ENCODE measurements at regions not wholly inside any gene's neighbourhood (a gene's known extent, or its start where the extent isn't known, plus 50 kb on each side); places are given as distances from the start of the nearest gene placed in this dataset.

DNA sequence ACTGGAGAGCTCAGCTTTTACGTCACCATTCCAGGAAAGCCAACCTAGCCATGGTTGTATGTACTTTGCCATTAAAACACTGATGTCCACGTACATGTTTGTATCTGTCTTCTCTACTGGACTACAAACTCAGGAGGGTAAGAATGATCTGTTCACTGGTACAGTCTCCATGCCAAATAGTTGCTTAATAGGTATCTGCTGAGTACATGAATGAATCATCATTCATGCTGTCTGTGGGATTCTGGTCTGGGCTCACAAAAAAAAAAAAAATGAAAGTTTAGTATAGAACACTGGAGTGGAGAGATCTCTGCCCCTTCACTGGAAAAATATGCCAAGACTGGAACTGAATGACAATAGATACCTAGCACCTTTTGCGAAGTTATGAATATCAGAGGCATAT is 102.6 kb upstream of the ITGA4 start:
- no peak; the same call in 2 of the 3 replicates for ATAC-seq (ENCODE audit: insufficient read depth, low read depth)

DNA sequence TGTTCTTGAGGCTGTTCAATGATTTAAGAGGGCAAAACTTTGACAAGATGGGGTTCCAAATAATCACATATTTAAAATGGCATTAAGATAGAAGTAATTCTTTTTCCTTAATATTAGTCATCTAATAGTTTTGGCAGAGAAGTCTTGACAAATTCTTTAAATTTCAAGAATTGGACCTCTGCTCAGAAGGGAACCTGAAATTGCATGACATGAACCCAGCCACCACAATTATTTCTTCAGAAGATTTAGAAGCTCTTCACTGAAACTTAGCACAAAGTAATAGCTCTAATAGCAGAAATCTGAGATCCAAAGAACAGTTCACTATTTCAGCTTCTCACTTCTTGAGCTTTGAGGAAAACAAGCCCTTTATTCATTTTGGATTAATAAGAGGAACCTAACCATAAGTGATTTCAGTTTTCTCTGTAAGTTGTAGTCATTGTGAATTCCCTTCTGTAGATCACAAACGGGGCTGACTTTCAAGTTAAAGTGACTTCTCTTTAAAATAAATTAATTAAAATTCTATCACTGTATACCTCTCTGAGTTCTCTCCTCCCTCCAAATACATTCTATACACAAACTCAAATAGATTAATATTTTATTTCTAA is 100.6 kb upstream of the ITGA4 start:
- no peak for DNase-seq
- H4K20me1 ChIP-seq (ENCODE audit: insufficient read depth, low read length), result no peaks in the 10 kb centered on the region

More for the DNA sequence above, 102.6 kb upstream of the ITGA4 start:
- no peaks in the 10 kb centered on the region for H3K79me2 ChIP-seq (ENCODE audit: insufficient read depth, low read length)
- no peak overlapping the region for H3K4me3 ChIP-seq (ENCODE audit: low read depth in 1 of 2, low read length in 2 of 2)
- H3K9ac ChIP-seq (ENCODE audit: low read depth, low read length), result no peak overlapping the region
- peaks cover 16% of the 10 kb centered on the region for H3K4me1 ChIP-seq (ENCODE audit: insufficient read depth, low read length)
- DNase-seq, result no peak
- H3K27me3 ChIP-seq (ENCODE audit: insufficient read depth, low read length, poor library complexity), result no peaks in the 10 kb centered on the region
- H3K27ac ChIP-seq (ENCODE audit: low read length), result 0 out of 2 replicates have a peak overlapping the region, but pooled peaks have one; percentile 12
- no peak overlapping the region for H2AFZ ChIP-seq (ENCODE audit: low read depth, low read length)
- H3K36me3 ChIP-seq (ENCODE audit: insufficient read depth, low read length), result no peaks in the 10 kb centered on the region
- H3K9me3 ChIP-seq (ENCODE audit: insufficient read depth, low read length, severe bottlenecking), result no peaks in the 10 kb centered on the region
- H4K20me1 ChIP-seq (ENCODE audit: insufficient read depth, low read length), result no peaks in the 10 kb centered on the region
- TF ChIP-seq, protein P1, sequence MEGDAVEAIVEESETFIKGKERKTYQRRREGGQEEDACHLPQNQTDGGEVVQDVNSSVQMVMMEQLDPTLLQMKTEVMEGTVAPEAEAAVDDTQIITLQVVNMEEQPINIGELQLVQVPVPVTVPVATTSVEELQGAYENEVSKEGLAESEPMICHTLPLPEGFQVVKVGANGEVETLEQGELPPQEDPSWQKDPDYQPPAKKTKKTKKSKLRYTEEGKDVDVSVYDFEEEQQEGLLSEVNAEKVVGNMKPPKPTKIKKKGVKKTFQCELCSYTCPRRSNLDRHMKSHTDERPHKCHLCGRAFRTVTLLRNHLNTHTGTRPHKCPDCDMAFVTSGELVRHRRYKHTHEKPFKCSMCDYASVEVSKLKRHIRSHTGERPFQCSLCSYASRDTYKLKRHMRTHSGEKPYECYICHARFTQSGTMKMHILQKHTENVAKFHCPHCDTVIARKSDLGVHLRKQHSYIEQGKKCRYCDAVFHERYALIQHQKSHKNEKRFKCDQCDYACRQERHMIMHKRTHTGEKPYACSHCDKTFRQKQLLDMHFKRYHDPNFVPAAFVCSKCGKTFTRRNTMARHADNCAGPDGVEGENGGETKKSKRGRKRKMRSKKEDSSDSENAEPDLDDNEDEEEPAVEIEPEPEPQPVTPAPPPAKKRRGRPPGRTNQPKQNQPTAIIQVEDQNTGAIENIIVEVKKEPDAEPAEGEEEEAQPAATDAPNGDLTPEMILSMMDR (IDR thresholded peaks at IDR 0.05; ENCODE audit: borderline replicate concordance, extremely low read depth, low read length, poor library complexity, severe bottlenecking), result no peak
- no peak for TF ChIP-seq EZH2 (IDR thresholded peaks at IDR 0.05; ENCODE audit: borderline replicate concordance, low read depth, low read length, severe bottlenecking)
- no peak overlapping the region for H3K4me2 ChIP-seq (ENCODE audit: insufficient read depth, low read length)

DNA sequence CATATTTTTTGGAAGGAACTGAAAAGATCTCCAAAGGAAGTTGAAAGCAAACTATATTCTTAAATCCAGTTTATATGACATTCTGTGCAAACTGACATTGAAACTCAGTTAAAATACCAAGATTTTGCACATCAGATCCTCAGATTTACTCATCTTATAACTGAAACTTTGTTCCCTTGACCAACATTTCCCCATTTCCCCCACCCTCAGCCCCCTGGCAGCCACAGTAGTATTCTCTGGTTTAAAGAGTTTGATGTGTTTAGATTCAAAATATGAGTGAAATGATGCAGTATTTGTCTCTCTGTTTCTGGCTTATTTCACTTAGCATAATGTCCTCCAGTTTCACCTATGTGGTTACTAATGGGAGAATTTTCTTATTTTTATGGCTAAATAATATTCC is 99.2 kb upstream of the ITGA4 start:
- ATAC-seq (ENCODE audit: insufficient read depth, low read depth), result no peak
- TF ChIP-seq, protein P1 (IDR thresholded peaks at IDR 0.05; ENCODE audit: borderline replicate concordance, extremely low read depth, low read length, poor library complexity, severe bottlenecking), result no peak
- TF ChIP-seq EZH2 (IDR thresholded peaks at IDR 0.05; ENCODE audit: borderline replicate concordance, low read depth, low read length, severe bottlenecking), result no peak
- peaks cover 10% of the 10 kb centered on the region for H3K4me1 ChIP-seq (ENCODE audit: insufficient read depth, low read length)
- no peaks in the 10 kb centered on the region for H3K9me3 ChIP-seq (ENCODE audit: insufficient read depth, low read length, severe bottlenecking)
- no peaks in the 10 kb centered on the region for H3K27me3 ChIP-seq (ENCODE audit: insufficient read depth, low read length, poor library complexity)
- H3K4me3 ChIP-seq (ENCODE audit: low read depth in 1 of 2, low read length in 2 of 2), result no peak overlapping the region
- no peak overlapping the region for H2AFZ ChIP-seq (ENCODE audit: low read depth, low read length)
- no peak overlapping the region for H3K4me2 ChIP-seq (ENCODE audit: insufficient read depth, low read length)
- no peak overlapping the region for H3K9ac ChIP-seq (ENCODE audit: low read depth, low read length)
- no peaks in the 10 kb centered on the region for H3K79me2 ChIP-seq (ENCODE audit: insufficient read depth, low read length)
- no peak for DNase-seq
- no peaks in the 10 kb centered on the region for H4K20me1 ChIP-seq (ENCODE audit: insufficient read depth, low read length)
- H3K27ac ChIP-seq (ENCODE audit: low read length), result no peak overlapping the region
- no peaks in the 10 kb centered on the region for H3K36me3 ChIP-seq (ENCODE audit: insufficient read depth, low read length)

More for the DNA sequence above, 100.6 kb upstream of the ITGA4 start:
- Histone ChIP-seq H3K4me1 (ENCODE audit: insufficient read depth, low read length) (peaks cover 14% of the 10 kb centered on the region), H3K79me2 (ENCODE audit: insufficient read depth, low read length) (no peaks in the 10 kb centered on the region), H3K4me3 (ENCODE audit: low read depth in 1 of 2, low read length in 2 of 2) (no peak overlapping the region), H3K9me3 (ENCODE audit: insufficient read depth, low read length, severe bottlenecking) (no peaks in the 10 kb centered on the region), H3K27me3 (ENCODE audit: insufficient read depth, low read length, poor library complexity) (no peaks in the 10 kb centered on the region), H2AFZ (ENCODE audit: low read depth, low read length) (no peak overlapping the region), H3K4me2 (ENCODE audit: insufficient read depth, low read length) (no peak overlapping the region), H3K27ac (ENCODE audit: low read length) (no peak overlapping the region), H3K9ac (ENCODE audit: low read depth, low read length) (no peak overlapping the region), H3K36me3 (ENCODE audit: insufficient read depth, low read length) (no peaks in the 10 kb centered on the region)
- ATAC-seq (ENCODE audit: insufficient read depth, low read depth), result no peak
- TF ChIP-seq, protein P1 (IDR thresholded peaks at IDR 0.05; ENCODE audit: borderline replicate concordance, extremely low read depth, low read length, poor library complexity, severe bottlenecking), result no peak
- no peak for TF ChIP-seq EZH2 (IDR thresholded peaks at IDR 0.05; ENCODE audit: borderline replicate concordance, low read depth, low read length, severe bottlenecking)
